ENCODE measurements at regions not wholly inside any gene's neighbourhood (a gene's known extent, or its start where the extent isn't known, plus 50 kb on each side); places are given as distances from the start of the nearest gene placed in this dataset.

DNA sequence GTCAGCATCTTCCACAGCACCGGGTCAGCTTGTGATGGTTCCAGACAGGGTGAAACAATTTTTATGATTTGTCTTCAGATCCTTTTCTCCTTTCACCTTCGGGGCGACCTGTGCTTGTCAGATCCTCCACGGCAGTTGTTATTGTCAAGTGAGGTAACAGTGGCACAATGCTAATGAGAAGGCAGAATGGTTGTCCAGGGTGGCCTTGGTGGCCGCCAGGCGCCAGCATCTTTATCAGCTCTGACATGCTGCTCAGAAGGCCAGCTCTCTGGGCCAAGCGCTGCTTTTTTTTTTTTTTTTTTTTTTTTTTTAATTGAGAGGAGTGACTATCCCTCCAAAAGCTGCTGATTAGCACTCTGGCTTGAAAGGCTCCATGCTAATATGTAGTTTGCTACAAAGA is 52.3 kb upstream of the MGAT5 start:
- TF ChIP-seq FOXK2 (IDR thresholded peaks at IDR 0.05), result no peak
- no peak for TF ChIP-seq LEF1 (IDR thresholded peaks at IDR 0.05; ENCODE audit: borderline replicate concordance)
- TF ChIP-seq FOXA1 (IDR thresholded peaks at IDR 0.05), result no peak
- no peak for TF ChIP-seq SUZ12 (IDR thresholded peaks at IDR 0.05)
- no peak for TF ChIP-seq FOXM1 (IDR thresholded peaks at IDR 0.05; ENCODE audit: borderline replicate concordance)
- no peak for TF ChIP-seq TARDBP (IDR thresholded peaks at IDR 0.05)
- TF ChIP-seq BHLHE40 (IDR thresholded peaks at IDR 0.05; ENCODE audit: borderline replicate concordance), result no peak
- TF ChIP-seq SP1 (IDR thresholded peaks at IDR 0.05), result no peak
- TF ChIP-seq, protein P1, sequence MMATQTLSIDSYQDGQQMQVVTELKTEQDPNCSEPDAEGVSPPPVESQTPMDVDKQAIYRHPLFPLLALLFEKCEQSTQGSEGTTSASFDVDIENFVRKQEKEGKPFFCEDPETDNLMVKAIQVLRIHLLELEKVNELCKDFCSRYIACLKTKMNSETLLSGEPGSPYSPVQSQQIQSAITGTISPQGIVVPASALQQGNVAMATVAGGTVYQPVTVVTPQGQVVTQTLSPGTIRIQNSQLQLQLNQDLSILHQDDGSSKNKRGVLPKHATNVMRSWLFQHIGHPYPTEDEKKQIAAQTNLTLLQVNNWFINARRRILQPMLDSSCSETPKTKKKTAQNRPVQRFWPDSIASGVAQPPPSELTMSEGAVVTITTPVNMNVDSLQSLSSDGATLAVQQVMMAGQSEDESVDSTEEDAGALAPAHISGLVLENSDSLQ (IDR thresholded peaks at IDR 0.05), result no peak
- TF ChIP-seq HDGF (IDR thresholded peaks at IDR 0.05; ENCODE audit: borderline replicate concordance), result no peak
- no peak for TF ChIP-seq CTBP1 (IDR thresholded peaks at IDR 0.05; ENCODE audit: borderline replicate concordance)
- no peak for TF ChIP-seq NFRKB (IDR thresholded peaks at IDR 0.05)
- TF ChIP-seq ELF4 (IDR thresholded peaks at IDR 0.05), result no peak
